GM12878 (cell line): ENCODE measurements at regions not wholly inside any gene's neighbourhood (a gene's known extent, or its start where the extent isn't known, plus 50 kb on each side); places are given as distances from the start of the nearest gene placed in this dataset.

Experiments
- ATAC-seq: fragments of 200-7000 bp; cut with Tn5 transposase; 3 replicates; pipeline ENCODE4 v1.9.1; 2020; ENCODE audit warnings: mild to moderate bottlenecking, moderate library complexity
- BruUV-seq: library from RNA; stranded (reverse); fragments of 400-500 nt; replicated peaks from 2 replicates; lab custom pipeline; 2021; lab: Mats Ljungman, UMichigan
- CTCF ChIA-PET: fragments of 300-600 bp; sonication (Branson Sonifier 250); formaldehyde crosslinking; extraction: SDS; loops from one replicate; lab custom pipeline; 2021; ENCODE audit warnings: inconsistent platforms; lab: Yijun Ruan, JAX
- POLR2A ChIA-PET: fragments of 350-600 bp; formaldehyde crosslinking; extraction: SDS; loops from one replicate; lab custom pipeline; 2021; ENCODE audit warnings: inconsistent platforms; lab: Charles Lee
- RAD21 ChIA-PET: fragments of 300-600 bp; sonication (Branson Sonifier 250); formaldehyde crosslinking; loops from one replicate; lab custom pipeline; 2023; ENCODE audit warnings: antibody characterized with exemption; ENCODE audit not compliant: unreplicated experiment; lab: Charles Lee
- SMC1A ChIA-PET: fragments of 300-600 bp; sonication (Branson Sonifier 250); formaldehyde crosslinking; loops from one replicate; lab custom pipeline; 2023; ENCODE audit not compliant: unreplicated experiment, uncharacterized antibody; lab: Charles Lee
- DNase-seq: peaks from one replicate; pipeline ENCODE4 v3.0.0-alpha.2; 2011; ENCODE audit warnings: low read depth, low spot score
- FAIRE-seq: peaks from 3 replicates; lab custom pipeline; 2011; peaks lifted over from hg19 to GRCh38; lab: Jason Lieb, UNC
- H2AFZ ChIP-seq: 2 replicates; pipeline ENCODE4 v1.6.0; 2011; ENCODE audit warnings: low read depth, low read length, control low read depth; ENCODE audit not compliant: control insufficient read depth
- H3K27ac ChIP-seq: 2 replicates; pipeline ENCODE4 v1.5.1; 2011; ENCODE audit warnings: control low read depth; ENCODE audit not compliant: control insufficient read depth, insufficient read depth
- H3K27me3 ChIP-seq, 2 experiments: replicated peaks in 1 of 2; 2 replicates each; pipeline versions ENCODE4 v1.6.0 to v1.6.1; 2011; ENCODE audit warnings: low read length in 1 of 2; ENCODE audit not compliant: control insufficient read depth in 2 of 2, insufficient read depth in 2 of 2
- H3K36me3 ChIP-seq, 2 experiments: 2 replicates each; pipeline ENCODE4 v1.5.1; 2011; ENCODE audit warnings: low read length in 1 of 2; ENCODE audit not compliant: control insufficient read depth in 2 of 2, insufficient read depth in 2 of 2
- H3K4me1 ChIP-seq: 2 replicates; pipeline ENCODE4 v1.6.1; 2011; ENCODE audit warnings: mild to moderate bottlenecking, low read length, moderate library complexity, mixed read lengths; ENCODE audit not compliant: control insufficient read depth, insufficient read depth
- H3K4me2 ChIP-seq: 2 replicates; pipeline ENCODE4 v1.6.0; 2011; ENCODE audit warnings: control low read depth; ENCODE audit not compliant: control insufficient read depth, insufficient read depth
- H3K4me3 ChIP-seq: fragments of 200-600 bp; sonication (generic); 2 replicates; pipeline ENCODE4 v1.5.1; 2016
- H3K79me2 ChIP-seq: 2 replicates; pipeline ENCODE4 v1.6.0; 2011; ENCODE audit warnings: low read length; ENCODE audit not compliant: control insufficient read depth, insufficient read depth
- H3K9ac ChIP-seq: 2 replicates; pipeline ENCODE4 v1.8.0; 2011; ENCODE audit warnings: low read length, control low read depth, mixed read lengths; ENCODE audit not compliant: control insufficient read depth, insufficient read depth
- H3K9me3 ChIP-seq: replicated peaks from 3 replicates; pipeline ENCODE4 v1.5.1; 2011; ENCODE audit warnings: mild to moderate bottlenecking, low read length; ENCODE audit not compliant: control insufficient read depth, insufficient read depth
- H4K20me1 ChIP-seq: 2 replicates; pipeline ENCODE4 v1.6.0; 2011; ENCODE audit not compliant: control insufficient read depth, insufficient read depth
- CEBPB ChIP-seq, 2 experiments: fragments of 150-350 bp in 1 of 2; IDR thresholded peaks; 2 replicates each; pipeline ENCODE4 v1.6.1; 2012 to 2014; ENCODE audit warnings: low read depth in 2 of 2, low read length in 2 of 2, borderline replicate concordance in 1 of 2, inconsistent platforms in 1 of 2
- IKZF1 ChIP-seq: fragments of 450-650 bp; conservative IDR thresholded peaks from 2 replicates; pipeline ENCODE4 v1.6.1; 2017; ENCODE audit warnings: antibody characterized with exemption, mild to moderate bottlenecking
- MLLT1 ChIP-seq: fragments of 450-650 bp; IDR thresholded peaks from 2 replicates; pipeline ENCODE4 v1.6.1; 2016; ENCODE audit warnings: mild to moderate bottlenecking
- MYC ChIP-seq: IDR thresholded peaks from 2 replicates; pipeline ENCODE4 v1.6.1; 2011; ENCODE audit warnings: mild to moderate bottlenecking, low read length, moderate library complexity, inconsistent platforms; ENCODE audit not compliant: insufficient read depth, insufficient replicate concordance, insufficient read length, severe bottlenecking
- NBN ChIP-seq: fragments of 450-650 bp; IDR thresholded peaks from 2 replicates; pipeline ENCODE4 v1.6.1; 2016
- PAX8 ChIP-seq: fragments of 450-650 bp; IDR thresholded peaks from 2 replicates; pipeline ENCODE4 v1.6.1; 2017; ENCODE audit warnings: mild to moderate bottlenecking, moderate library complexity
- RBBP5 ChIP-seq: fragments of 200-600 bp; sonication (generic); conservative IDR thresholded peaks from 2 replicates; pipeline ENCODE4 v1.6.1; 2016
- SRF ChIP-seq, 2 experiments: IDR thresholded peaks; 2 replicates each; pipeline ENCODE4 v1.6.1; 2011; ENCODE audit warnings: low read depth in 2 of 2, low read length in 2 of 2, mild to moderate bottlenecking in 1 of 2, moderate library complexity in 1 of 2
- TAF1 ChIP-seq: IDR thresholded peaks from 2 replicates; pipeline ENCODE4 v1.6.1; 2011; ENCODE audit warnings: mild to moderate bottlenecking, low read depth, low read length, borderline replicate concordance
- WGBS: methylation state at CpG from one replicate; pipeline ENCODE4 v1.1.6; 2016; ENCODE audit warnings: low lambda C conversion rate; ENCODE audit not compliant: insufficient replicate concordance, insufficient coverage; ENCODE audit errors: missing lambda C conversion rate; 5-methylcytosine and 5-hydroxymethylcytosine counted together
- in situ Hi-C: fragments of 300-500 bp; cut with MboI; formaldehyde crosslinking; loops from 9 replicates; pipeline ENCODE4 v1.14.3; 2018; ENCODE audit warnings: mixed read lengths
- intact Hi-C: fragments of 100-400 bp; cut with micrococcal nuclease; formaldehyde crosslinking; loops from one replicate; pipeline ENCODE4 v1.14.2; 2022; ENCODE audit not compliant: unreplicated experiment

- POLR2A ChIA-PET: no interaction called here
These were observed 201.2 kb upstream of the FOXG1 start for GRCh38 chr14:28565345-28565744.

GRCh38 chr14:28570391-28570790 is 196.2 kb upstream of the FOXG1 start:
- Histone ChIP-seq H3K4me1 (no peaks in the 10 kb centered on the region), H2AFZ (no peak overlapping the region), H3K9ac (no peak overlapping the region), H3K27ac (no peak overlapping the region), H3K4me2 (no peak overlapping the region), H3K36me3 (no peaks in the 10 kb centered on the region), H4K20me1 (no peaks in the 10 kb centered on the region), H3K79me2 (no peaks in the 10 kb centered on the region), H3K9me3 (no peaks in the 10 kb centered on the region), H3K4me3 (no peak overlapping the region), H3K27me3 (no peaks in the 10 kb centered on the region)
- intact Hi-C loops: no loop called here
- no peak for FAIRE-seq
- ChIA-PET CTCF (no interaction called here), POLR2A (no interaction called here), RAD21 (no interaction called here), SMC1A (no interaction called here)
- 0% methylated on average over 1 of the region's 1 CpG for WGBS
- TF ChIP-seq IKZF1 (no peak), SRF (IDR thresholded peaks at IDR 0.05; ENCODE audit: low read depth in 2 of 2, low read length in 2 of 2) (no peak), RBBP5 (no peak), NBN (no peak), CEBPB (IDR thresholded peaks at IDR 0.05; ENCODE audit: borderline replicate concordance in 1 of 2, low read depth in 2 of 2, low read length in 2 of 2) (no peak), MLLT1 (no peak), MYC (no peak)
- BruUV-seq: no TSS peak
- in situ Hi-C loops: no loop called here
- no peak for DNase-seq
- no peak for ATAC-seq

More at GRCh38 chr14:28565345-28565744, 201.2 kb upstream of the FOXG1 start:
- in situ Hi-C loops: no loop called here
- H3K27me3 ChIP-seq: no peaks in the 10 kb centered on the region
- ChIA-PET CTCF (no interaction called here), RAD21 (no interaction called here)
- no peaks in the 10 kb centered on the region for H4K20me1 ChIP-seq
- BruUV-seq: no TSS peak
- no peak overlapping the region for H3K4me2 ChIP-seq
- no peaks in the 10 kb centered on the region for H3K36me3 ChIP-seq
- no peak overlapping the region for H2AFZ ChIP-seq
- no peaks in the 10 kb centered on the region for H3K9me3 ChIP-seq
- no peaks in the 10 kb centered on the region for H3K4me1 ChIP-seq
- intact Hi-C loops: no loop called here
- TF ChIP-seq PAX8 (no peak), TAF1 (no peak)
- TF ChIP-seq, all 136 proteins: peak for 0
- Histone ChIP-seq H3K9ac (no peak overlapping the region), H3K79me2 (no peaks in the 10 kb centered on the region), H3K27ac (no peak overlapping the region), H3K4me3 (no peak overlapping the region)
- DNase-seq: no peak
- FAIRE-seq: no peak
- SMC1A ChIA-PET: no interaction called here
- no peak for ATAC-seq
